ENCODE measurements at regions not wholly inside any gene's neighbourhood (a gene's known extent, or its start where the extent isn't known, plus 50 kb on each side); places are given as distances from the start of the nearest gene placed in this dataset.

- TF ChIP-seq SIN3A (IDR thresholded peaks at IDR 0.05; ENCODE audit: borderline replicate concordance, insufficient read depth, low read length) (no peak), REST (IDR thresholded peaks at IDR 0.05; ENCODE audit: insufficient read depth in 1 of 2, low read depth in 2 of 2, low read length in 2 of 2) (no peak), FOXP2 (optimal IDR thresholded peaks at IDR 0.05; ENCODE audit: borderline replicate concordance, extremely low read depth, extremely low read length, insufficient read depth) (no peak)
Observed at GRCh38 chr10:33746836-33747268, 412.4 kb upstream of the NRP1 start.

- TF ChIP-seq SIN3A (IDR thresholded peaks at IDR 0.05; ENCODE audit: borderline replicate concordance, insufficient read depth, low read length): no peak
- no peak for TF ChIP-seq FOXP2 (optimal IDR thresholded peaks at IDR 0.05; ENCODE audit: borderline replicate concordance, extremely low read depth, extremely low read length, insufficient read depth)
- TF ChIP-seq REST (IDR thresholded peaks at IDR 0.05; ENCODE audit: insufficient read depth in 1 of 2, low read depth in 2 of 2, low read length in 2 of 2): no peak
- TF ChIP-seq TAF1 (IDR thresholded peaks at IDR 0.05; ENCODE audit: borderline replicate concordance, insufficient read depth, low read length): no peak
- no peak for TF ChIP-seq POLR2AphosphoS5 (IDR thresholded peaks at IDR 0.05; ENCODE audit: low read depth, low read length)
Observed at GRCh38 chr10:33746186-33746585, 411.7 kb upstream of the NRP1 start.

GRCh38 chr10:33743429-33743857, 409.0 kb upstream of the NRP1 start:
- TF ChIP-seq FOXP2 (optimal IDR thresholded peaks at IDR 0.05; ENCODE audit: borderline replicate concordance, extremely low read depth, extremely low read length, insufficient read depth) (no peak), POLR2AphosphoS5 (IDR thresholded peaks at IDR 0.05; ENCODE audit: low read depth, low read length) (no peak), SIN3A (IDR thresholded peaks at IDR 0.05; ENCODE audit: borderline replicate concordance, insufficient read depth, low read length) (no peak), TAF1 (IDR thresholded peaks at IDR 0.05; ENCODE audit: borderline replicate concordance, insufficient read depth, low read length) (no peak), REST (IDR thresholded peaks at IDR 0.05; ENCODE audit: insufficient read depth in 1 of 2, low read depth in 2 of 2, low read length in 2 of 2) (no peak)

GRCh38 chr10:33739031-33739430, 404.6 kb upstream of the NRP1 start:
- TF ChIP-seq TAF1 (IDR thresholded peaks at IDR 0.05; ENCODE audit: borderline replicate concordance, insufficient read depth, low read length) (no peak), REST (IDR thresholded peaks at IDR 0.05; ENCODE audit: insufficient read depth in 1 of 2, low read depth in 2 of 2, low read length in 2 of 2) (no peak), SIN3A (IDR thresholded peaks at IDR 0.05; ENCODE audit: borderline replicate concordance, insufficient read depth, low read length) (no peak), FOXP2 (optimal IDR thresholded peaks at IDR 0.05; ENCODE audit: borderline replicate concordance, extremely low read depth, extremely low read length, insufficient read depth) (no peak), POLR2AphosphoS5 (IDR thresholded peaks at IDR 0.05; ENCODE audit: low read depth, low read length) (no peak)

- no peak for TF ChIP-seq POLR2AphosphoS5 (IDR thresholded peaks at IDR 0.05; ENCODE audit: low read depth, low read length)
- no peak for TF ChIP-seq SIN3A (IDR thresholded peaks at IDR 0.05; ENCODE audit: borderline replicate concordance, insufficient read depth, low read length)
- TF ChIP-seq TAF1 (IDR thresholded peaks at IDR 0.05; ENCODE audit: borderline replicate concordance, insufficient read depth, low read length): no peak
- TF ChIP-seq FOXP2 (optimal IDR thresholded peaks at IDR 0.05; ENCODE audit: borderline replicate concordance, extremely low read depth, extremely low read length, insufficient read depth): no peak
- no peak for TF ChIP-seq REST (IDR thresholded peaks at IDR 0.05; ENCODE audit: insufficient read depth in 1 of 2, low read depth in 2 of 2, low read length in 2 of 2)
Observed at GRCh38 chr10:33735464-33735923, 401.0 kb upstream of the NRP1 start.

Data from PFSK-1 (cell line).